ENCODE measurements at regions not wholly inside any gene's neighbourhood (a gene's known extent, or its start where the extent isn't known, plus 50 kb on each side); places are given as distances from the start of the nearest gene placed in this dataset.

DNA sequence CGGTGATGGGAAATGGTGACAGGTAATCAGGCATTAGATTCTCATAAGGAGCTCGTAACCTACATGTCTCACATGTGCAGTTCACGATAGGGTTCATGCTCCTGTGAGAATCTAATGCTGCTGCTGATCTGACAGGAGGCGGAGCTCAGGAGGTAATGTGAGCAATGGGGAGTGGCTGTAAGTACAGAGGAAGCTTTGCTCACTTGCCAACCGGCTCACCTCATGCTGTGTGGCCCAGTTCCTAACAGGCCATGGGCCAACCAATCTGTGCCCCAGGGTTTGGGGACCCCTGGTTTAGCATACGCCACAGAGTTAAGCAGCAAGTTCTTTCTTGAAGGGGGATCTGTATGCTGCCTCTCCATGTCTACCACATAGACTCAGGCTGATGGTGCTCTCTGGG, 133.1 kb downstream of the IQUB start:
- no peak for DNase-seq (ENCODE audit: low read depth)

DNA sequence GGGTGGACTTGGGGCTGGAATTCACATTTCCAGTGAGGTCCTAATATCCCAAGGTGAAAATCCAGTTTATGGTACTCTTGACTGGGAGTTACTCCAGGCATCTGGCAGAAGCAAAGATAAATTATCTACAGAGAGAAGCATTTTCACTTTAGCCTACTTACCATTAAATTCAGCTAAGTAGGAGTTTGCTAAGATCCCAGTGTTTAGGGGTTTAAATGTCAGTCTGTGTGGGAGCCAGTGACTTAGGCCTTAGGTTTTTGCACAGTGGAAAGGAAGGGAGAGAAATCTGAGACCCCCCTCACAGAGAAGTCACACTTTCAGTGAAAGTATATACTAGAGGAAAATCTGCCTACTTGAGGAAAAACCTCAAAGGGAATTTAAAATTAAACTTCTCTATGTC, 134.2 kb downstream of the IQUB start:
- no peak for DNase-seq (ENCODE audit: low read depth)

DNA sequence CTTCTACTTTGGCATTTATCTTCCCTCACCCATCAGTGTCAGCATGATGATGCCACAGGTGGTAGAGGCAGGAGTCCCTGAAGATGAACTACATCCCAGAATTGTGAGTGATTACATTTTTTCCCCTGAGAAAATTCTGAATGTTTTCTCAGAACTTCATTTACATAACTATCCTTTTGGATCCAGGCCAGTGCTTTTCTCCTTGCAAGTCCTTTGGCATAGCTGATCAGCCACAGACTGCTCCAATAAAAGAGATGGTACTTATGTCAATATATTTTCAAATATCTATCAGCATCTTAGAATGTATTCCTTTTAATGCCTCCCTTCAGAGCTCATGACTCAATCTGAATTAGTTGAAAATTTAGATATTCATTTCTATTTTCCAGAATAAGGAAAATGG, 135.5 kb downstream of the IQUB start:
- DNase-seq (ENCODE audit: low read depth): no peak

DNA sequence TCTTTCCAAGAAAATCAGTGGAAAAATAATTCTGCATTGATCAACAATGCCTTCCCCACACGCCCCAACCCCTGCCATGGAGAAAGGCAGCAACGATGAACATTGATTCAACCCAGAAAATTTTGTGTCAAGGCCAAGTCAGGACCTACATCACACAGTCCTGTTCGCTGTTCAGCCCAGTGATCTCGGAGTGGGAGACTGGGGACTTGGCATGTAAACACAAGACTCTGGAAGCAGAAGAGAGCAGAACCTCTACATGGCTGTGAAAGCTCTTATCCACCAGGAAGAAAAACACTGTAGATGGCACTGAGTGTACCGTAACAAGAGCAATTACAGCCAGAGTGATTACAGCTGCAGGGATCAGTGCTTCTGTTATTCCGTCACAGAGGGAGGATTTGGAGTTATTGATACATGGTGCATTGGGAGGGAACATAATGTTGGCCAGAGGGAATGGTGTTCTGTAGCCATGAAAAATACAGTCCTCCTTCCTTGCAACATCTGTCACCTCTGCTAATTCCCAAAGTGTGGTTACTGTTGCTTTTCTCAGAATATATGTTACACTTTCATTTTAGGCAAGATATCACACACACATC, 136.6 kb downstream of the IQUB start:
- DNase-seq (ENCODE audit: low read depth): no peak

DNA sequence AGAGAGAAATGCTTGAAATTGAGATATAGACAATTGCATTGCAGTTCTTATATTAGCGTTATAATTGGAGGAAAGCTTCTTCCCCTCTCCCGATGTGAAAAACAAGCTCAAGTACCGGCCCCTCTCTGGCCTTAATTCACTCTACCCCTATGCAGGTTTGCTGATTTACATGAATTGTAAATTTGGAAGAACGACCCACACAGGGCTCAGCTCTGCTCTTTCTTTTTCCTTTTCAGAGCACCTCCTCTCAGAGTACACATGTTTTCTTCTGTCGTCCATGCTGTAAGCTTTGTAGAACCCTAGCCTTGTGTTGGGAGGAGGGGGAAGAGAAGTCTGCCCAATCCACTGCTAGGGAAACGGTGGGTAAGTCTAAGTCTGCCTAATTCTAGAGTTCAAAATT, 140.8 kb downstream of the IQUB start:
- no peak for DNase-seq (ENCODE audit: low read depth)

DNA sequence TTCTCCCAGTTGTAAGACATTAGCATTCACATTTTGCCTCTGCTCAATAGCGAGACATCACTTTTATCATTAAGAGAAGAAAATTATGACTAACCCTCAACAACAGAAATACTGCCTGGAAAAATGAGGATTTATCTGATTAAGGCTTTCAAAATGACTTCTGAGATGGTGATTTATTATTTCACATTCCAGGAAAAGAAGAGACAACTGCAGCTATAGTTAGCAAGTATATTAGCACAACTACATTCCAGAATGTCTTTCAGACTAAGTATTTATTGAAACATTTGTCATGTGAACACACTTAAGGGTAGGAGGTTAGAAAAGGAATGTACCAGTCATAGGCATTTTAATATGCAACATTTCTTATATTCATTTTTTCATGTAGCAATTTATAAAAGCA, 162.0 kb downstream of the IQUB start:
- peak; percentile 53 for DNase-seq (ENCODE audit: low read depth)

DNA sequence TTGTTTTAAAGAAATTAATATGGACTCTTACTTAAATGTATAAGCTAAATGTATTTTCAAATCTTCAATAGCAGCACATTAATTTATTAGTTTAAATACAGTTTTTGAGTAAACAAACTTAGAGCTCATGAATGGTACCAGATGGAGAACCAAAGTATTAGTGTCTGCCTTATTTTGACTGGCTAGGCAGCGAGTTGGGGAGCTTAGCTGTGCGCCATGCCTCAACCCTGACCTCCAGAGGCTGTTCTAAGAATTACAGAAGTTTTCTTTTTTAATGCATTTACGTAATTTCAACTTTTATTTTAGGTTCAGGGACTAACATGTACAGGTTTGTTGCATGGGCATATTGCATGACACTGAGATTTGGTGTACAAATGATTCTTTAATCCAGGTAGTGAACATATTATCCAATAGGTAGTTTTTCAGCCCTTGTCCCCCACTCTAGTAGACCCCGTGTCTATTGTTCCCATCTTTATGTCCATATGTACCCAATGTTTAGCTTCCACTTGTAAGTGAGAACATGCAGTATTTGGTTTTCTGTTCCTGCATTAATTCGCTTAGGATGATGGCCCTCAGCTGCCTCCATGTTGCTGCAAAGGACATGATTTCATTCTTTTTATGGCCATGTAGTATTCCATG, 166.8 kb downstream of the IQUB start:
- DNase-seq (ENCODE audit: low read depth): peak; percentile 64

DNA sequence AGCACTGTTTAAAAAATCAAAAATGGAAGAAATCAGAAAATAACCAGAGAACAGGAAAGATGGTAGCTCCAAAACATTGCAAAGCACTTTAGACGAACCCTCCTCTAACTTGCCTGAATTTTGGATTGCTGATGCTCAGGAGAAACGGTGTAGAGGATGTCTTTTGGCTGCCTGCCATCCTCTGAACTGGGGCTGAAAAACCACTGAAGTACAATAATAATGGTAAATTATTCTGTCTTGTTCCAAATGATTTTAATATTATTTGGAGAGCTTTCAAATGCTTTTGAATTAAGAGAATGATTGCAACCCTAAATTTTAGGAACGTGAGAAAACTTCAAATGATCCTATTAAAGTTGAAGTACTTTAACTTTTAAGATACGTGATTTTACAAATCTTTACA, 167.3 kb upstream of the SLC13A1 start:
- no peak for DNase-seq (ENCODE audit: low read depth)

DNA sequence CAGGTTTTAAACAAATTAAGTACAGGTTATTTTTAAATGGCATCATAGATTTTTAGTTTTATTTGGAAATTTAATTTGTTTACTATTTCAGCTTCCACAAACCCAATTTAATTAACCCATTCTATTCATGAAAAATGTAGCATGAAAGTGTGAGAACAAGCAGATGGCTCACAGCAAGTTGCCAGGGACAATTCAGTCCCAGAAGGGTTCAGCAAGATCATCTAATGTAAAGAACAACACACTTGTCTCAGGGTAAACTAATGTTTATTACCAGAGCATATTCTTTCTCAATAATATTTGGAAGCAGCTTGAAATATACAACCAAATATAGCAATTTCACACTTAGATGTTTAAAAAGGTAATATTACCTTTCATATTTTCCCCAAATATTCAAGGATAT, 166.9 kb upstream of the SLC13A1 start:
- no peak for DNase-seq (ENCODE audit: low read depth)

DNA sequence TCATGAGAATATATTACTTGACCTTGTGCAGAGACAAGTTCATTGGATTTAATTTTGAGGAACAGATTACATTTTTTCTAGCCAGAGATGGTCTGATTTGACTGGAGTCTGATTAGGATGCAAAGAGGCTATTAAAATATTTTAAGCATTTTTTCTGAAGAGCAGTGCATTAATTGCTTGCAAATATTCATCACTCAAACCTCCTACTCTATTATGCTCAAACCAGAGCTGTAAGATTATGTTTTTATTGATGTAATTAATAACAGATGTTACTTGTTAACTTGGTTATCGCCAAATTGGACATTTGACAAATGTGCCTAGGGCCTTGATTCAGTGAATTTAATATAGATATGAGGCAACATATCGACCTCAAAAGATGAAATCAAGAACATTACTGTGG, 160.9 kb upstream of the SLC13A1 start:
- no peak for DNase-seq (ENCODE audit: low read depth)

DNA sequence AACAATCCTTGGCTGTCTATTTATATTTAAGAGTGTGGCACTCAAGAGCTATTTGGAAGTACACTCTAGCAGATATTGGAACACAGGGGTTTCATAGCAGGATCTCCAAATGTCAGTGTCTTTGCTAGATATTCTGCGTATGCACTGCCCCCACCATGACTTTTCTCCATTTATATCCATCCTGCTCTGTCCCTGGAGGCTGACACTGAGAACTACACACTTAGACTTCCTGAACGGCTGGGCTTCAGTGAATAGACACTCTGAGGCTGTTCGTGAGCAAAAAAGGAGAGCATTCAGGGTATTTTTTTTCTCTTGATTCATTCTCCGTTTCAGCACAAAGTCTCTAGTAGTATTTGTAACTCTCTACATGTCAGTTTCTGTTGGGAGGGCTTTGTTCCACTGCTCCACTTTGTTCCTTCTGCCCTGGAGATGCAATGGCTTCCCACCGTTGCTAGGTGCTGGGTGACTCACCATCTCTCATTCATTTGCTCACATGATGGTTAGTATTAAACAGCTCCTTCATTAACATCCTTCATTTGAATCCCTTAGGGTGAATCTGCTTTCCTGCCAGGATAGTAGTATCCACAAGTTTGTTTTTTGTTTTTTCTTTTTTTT, 155.9 kb upstream of the SLC13A1 start:
- DNase-seq (ENCODE audit: low read depth): peak; percentile 30

DNA sequence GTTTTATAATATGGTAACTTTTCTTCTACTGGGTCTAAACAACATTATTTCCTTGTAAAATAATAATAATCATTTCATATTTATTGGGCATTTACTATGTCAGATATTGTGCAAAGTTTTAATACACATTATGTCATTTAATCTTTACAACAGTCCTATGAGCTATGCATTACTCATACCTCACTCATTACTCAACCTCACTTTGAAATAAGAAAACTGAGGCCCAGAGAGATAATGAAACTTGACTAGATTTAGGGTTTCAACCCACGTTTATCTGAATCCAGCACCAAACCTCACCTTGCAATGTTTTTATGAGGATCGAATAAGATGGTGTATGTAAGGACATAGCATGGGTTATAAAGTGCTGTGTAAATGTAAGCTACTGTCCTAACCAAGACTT, 153.2 kb upstream of the SLC13A1 start:
- no peak for DNase-seq (ENCODE audit: low read depth)

DNA sequence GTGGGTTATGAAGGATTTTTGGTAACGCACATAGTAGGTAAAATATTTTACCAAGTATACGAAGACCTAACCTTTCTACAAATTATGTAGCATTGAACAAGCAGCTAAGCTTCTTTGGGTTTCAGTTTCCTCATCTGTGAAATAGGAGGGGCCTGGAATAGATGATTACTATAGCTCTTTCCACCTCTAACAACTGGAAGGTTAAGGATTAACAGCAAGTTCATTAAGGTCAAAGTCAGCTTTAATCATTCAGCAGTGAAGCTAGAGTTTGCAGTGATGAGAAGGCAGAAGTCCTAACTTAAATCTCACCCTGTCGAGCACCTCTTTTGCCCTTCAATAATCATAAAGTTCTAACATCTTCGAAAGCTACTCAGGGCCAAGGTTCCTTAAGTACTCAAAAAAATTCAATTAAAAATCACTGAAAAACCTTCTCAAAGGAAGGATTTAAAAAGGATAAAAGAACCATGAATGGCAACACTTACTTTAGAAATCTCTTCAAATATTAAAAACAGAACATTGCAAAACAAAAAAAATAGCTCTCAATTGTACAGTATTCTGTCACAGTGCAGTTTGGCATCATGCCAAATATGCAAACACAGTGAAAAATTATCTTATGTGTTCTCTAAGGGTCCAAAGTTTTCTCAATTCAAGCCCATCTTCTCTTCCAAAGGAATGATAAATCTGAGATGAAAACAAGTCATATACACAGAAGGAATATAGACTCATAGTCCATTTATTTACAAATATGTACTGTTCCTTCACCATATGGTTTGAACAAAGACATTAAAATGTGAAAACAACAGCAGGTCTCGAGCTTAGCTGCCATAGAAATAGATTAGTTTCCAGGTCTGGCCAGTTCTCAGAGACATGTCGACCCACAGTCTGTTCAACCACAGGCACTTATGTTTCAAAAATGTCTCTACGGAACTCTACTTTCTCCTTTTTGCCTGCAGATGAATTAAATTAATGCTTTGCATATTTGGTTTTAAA, 152.0 kb upstream of the SLC13A1 start:
- peak; percentile 34 for DNase-seq (ENCODE audit: low read depth)

DNA sequence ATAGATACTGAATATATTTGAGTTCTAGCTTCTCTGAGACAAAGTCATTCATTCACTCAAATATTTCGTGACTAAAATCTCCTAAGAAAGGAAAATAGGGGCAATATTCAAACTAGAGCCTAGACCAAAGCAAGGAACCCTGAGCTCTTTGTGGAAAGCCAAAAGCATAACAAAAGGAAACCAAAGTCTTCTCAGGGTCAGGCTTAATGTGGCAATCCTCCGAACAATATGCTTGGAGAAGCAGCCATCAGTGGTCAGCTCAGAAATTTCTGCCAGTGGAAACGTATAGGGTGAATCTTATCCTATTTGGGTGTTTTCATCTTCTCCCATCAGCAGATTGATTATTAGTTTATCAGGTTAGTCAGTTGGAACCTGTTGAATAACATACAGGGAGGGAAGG, 151.3 kb upstream of the SLC13A1 start:
- DNase-seq (ENCODE audit: low read depth): no peak

DNA sequence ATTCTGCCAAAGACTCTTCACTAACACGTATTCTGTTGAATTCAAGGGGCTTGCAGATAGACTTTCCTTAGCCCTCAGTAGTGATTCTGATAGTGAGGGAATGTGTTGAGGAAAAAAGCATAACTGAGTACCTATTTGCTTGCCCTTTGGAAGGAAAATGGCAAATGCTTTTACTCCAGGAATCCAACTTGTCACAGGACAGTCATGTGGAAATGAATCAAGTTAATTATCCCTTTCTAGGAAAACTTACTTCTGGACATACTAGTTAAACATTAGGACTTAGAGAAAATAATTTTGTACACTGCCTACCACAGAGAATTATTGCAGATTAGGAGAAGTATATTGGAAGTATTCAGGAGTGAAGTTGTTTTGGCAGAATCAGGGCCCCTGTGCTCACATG, 148.9 kb upstream of the SLC13A1 start:
- DNase-seq (ENCODE audit: low read depth): no peak

DNA sequence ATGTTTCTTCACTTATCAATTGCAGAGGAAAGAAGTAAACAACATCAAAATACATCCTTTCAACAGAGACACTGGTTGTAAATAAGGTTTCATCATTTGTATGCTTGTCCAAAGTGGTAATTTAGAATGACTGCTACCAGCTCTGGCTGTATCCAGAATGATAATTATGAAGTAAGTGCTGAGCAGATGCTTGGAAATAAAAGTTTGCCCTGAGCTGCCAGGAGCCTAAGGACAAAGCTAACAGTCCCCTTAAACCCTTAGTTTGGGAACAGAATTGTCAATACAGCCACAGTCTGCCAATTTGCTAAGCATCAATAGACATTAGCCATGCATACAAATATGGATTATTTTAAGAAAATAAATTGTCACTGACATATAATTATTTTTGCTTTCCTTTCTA, 147.0 kb upstream of the SLC13A1 start:
- no peak for DNase-seq (ENCODE audit: low read depth)

DNA sequence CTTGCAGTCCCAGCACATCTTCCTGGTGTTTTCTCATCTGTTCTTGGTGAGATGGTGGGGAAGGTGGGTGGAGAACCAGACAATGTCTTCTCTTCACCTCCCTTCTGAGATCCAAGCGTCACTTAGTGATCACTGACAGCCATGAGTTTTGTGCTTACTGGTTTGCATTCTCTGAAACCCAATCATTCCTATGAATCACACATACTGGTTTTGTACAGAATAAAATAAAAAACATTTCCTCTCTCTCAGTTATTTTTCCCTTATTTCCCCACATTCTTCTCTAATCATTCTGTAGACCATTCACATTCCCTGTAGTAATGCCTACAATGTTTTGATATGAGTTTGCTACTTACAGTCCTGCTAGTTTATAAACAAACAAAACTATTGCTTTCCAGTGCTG, 143.8 kb upstream of the SLC13A1 start:
- peak; percentile 22 for DNase-seq (ENCODE audit: low read depth)

DNA sequence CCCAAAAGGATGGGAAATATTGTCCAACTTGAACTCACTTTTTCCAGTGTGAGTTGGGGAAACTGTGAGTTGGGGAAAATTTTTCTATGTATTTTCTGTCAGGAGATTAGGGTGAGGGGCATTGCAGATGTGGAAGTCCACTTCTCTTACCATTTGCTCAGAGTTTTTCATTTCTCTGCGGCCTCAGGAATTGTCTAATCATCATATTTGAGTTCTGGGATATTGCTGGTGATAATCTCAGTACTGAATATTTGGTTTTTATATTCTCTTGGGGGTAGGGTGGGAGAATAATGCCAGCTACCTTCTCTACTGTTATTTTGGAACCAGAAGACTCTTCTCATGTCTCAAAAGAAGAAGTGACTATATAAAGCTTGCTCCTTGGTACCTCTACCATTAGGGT, 141.3 kb upstream of the SLC13A1 start:
- no peak for DNase-seq (ENCODE audit: low read depth)

DNA sequence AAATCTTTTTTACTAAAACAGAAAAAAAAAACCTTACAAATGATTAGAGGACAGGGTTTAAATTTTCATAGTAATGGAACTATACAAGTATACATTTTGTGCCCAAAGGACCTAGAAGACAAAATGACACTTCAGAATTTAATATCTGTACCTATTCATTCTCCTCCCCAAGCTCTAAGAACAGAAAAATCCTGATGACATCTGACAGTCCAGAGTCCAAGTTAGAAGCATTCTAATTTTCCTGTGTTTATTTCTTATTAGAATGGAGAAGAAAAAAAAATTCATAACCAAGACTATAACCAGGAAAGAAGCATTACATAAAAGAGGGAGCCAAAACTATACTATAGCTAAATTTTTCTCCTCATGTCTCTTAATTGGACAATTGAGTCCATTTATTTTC, 138.9 kb upstream of the SLC13A1 start:
- DNase-seq (ENCODE audit: low read depth): no peak

DNA sequence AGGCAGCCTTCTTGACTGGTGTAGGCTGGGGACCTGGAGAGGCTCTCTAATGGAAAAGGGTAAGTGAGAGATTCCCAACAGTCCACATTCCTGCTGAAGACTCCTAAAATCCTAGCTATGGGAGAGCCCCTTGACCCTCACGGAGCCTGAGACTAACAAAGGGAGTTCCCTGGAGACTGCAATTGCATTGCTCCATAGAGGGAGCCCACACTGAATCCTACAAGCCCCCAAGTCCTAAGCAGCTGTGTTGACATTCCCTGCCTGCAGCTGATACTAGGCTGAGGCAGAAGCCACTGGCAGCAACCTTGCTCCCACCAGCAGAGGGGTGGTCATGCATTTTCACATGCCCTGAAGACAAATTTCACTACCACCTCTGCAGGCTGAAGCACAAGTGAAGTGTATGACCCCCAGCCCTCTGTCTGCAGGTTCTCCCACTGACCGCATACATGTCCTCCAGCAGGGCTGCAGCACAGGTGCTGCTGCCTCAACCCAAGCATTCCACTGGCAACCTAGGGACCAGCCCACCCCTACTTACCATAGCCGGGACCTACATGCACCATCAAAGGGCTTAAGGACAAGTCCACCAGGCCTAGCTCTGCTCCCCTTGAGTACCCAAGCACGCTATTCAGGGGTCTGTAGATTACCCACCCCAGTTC, 130.3 kb upstream of the SLC13A1 start:
- no peak for DNase-seq (ENCODE audit: low read depth)

DNA sequence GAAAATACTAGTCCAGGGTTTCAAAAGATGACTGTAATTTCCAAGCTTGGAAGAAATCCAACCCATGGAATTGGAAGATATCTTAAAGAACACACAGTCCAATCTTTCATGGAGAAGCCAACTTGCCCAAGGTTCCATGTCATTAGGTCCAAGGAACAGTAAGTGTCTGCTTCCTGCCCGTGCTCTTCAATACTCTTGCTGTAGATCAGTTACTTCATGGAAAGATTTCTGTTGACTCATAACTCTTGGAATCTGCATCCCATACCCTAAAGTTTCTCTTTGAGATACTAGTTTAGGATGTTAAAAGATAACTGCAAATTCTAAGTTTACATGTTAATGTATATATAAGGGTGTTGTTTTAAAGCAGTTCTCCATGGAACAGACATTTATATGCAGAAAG, 127.9 kb upstream of the SLC13A1 start:
- no peak for DNase-seq (ENCODE audit: low read depth)
